Fibroblast of mammary gland (primary cell): ENCODE measurements at regions not wholly inside any gene's neighbourhood (a gene's known extent, or its start where the extent isn't known, plus 50 kb on each side); places are given as distances from the start of the nearest gene placed in this dataset.

Experiments used
- DNase-seq: peaks from one replicate; pipeline ENCODE4 v3.0.0-alpha.2; 2010; ENCODE audit warnings: low read depth
- H3K4me3 ChIP-seq: 2 replicates; pipeline ENCODE4 v1.5.1; 2011; ENCODE audit warnings: low read depth, mild to moderate bottlenecking, low read length, moderate library complexity; ENCODE audit not compliant: control insufficient read depth
- CTCF ChIP-seq: conservative IDR thresholded peaks from 2 replicates; pipeline ENCODE4 v1.5.1; 2011; ENCODE audit warnings: low read depth, low read length, inconsistent platforms; ENCODE audit not compliant: control insufficient read depth, insufficient read depth

DNA sequence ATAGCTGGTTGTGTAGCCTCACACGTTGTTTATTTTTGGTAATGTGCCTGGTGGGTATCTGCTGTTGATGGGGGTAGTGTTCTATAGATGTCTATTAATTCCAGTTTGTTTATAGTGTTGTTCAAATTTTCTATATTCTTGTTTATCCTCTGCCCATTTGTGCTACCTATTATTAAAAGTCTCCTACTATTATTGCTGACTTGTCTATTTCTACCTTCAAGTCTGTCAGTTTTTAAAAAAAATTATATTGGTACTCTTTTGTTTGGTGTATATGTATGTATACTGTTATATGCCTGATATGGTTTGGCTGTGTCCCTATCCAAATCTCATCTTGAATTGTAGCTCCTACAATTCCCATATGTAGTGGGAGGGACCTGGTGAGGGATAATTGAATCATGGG, 578.6 kb downstream of the PCDH7 start:
- no peak for DNase-seq

DNA sequence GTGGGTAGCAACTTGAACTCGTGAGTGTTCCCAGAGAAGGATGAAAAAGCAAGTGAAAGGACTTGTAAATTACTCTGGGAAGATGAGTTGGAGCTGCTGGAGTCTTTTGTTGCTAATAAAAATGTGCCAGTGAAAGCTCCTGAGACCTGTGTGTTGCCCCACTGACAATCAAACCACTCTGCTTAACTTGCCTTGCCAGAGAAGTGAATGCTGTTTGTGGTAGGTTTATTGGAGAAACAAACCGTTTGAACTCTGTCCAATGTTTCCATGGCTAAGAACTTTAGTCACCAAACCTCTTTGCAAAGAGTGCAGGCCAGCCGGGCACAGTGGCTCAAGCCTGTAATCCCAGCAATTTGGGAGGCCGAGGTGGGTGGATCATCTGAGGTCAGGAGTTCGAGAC, 586.9 kb downstream of the PCDH7 start:
- no peak for DNase-seq
- H3K4me3 ChIP-seq, result no peak overlapping the region
- no peak for TF ChIP-seq CTCF

More for the DNA sequence above, 578.6 kb downstream of the PCDH7 start:
- H3K4me3 ChIP-seq, result no peak overlapping the region
- no peak for TF ChIP-seq CTCF

GRCh38 chr4:31324814-31325213, 604.6 kb downstream of the PCDH7 start:
- H3K4me3 ChIP-seq, result no peak overlapping the region
- TF ChIP-seq CTCF, result no peak
- DNase-seq, result no peak

DNA sequence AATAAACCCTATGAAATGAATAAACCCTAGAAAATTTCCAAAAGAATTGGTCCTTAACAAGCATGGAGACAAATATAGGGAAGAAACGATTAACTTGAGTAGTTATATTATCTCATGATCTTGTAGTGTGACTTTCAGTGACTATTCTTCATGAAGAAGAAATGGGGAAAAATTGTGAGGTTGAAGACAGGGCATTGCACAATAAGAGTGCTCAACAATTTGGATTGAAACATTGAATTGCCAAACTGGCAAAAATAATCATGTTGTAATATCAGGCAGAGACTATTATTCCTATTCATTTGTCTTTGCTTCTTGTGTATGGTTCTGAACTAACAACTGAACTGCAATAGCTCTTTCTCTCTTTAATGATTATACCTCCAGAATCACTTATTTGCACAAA, 605.1 kb downstream of the PCDH7 start:
- TF ChIP-seq CTCF, result no peak
- DNase-seq, result no peak
- no peak overlapping the region for H3K4me3 ChIP-seq

- DNase-seq, result no peak
- no peak overlapping the region for H3K4me3 ChIP-seq
- no peak for TF ChIP-seq CTCF
These were observed 606.9 kb downstream of the PCDH7 start for GRCh38 chr4:31327031-31327430.

- H3K4me3 ChIP-seq, result no peak overlapping the region
- TF ChIP-seq CTCF, result no peak
- DNase-seq, result no peak
These were observed 608.8 kb downstream of the PCDH7 start for GRCh38 chr4:31328932-31329331.

DNA sequence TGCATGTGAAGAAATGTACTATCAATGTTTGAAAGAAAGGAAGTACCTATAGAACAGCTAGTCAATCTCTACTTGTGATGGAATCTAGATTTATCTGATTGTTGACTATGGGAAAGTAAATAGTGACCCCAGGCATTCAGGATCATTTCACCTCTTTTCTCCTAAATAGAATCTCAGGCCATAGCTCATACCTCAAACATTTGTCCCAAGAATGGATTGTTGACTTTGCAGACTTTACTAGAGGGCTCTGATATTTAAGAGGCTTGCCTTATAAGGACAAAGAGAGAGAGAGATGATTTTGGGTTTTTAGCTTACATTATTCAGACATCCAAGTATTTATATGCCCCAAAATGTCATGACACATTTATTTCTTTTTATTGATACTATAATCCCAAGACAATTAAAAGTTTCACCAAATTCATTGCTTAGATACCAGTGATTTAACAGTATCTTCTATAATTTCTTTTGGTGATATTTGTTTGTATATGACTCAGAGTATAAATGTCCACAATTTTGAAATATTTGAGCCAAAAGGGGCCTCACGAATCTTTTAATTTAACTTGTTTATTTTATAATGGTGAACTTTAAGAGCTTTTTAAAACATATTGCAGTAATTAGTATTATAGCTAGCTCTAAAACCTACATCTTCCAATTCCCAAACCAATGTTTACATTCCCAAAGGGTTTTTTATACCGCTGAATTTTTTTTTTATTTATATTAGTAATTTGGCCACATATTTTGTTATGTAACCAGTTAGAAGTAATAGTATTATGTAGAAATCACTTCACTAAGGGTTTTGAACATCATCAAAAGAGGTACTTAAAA, 614.1 kb downstream of the PCDH7 start:
- no peak overlapping the region for H3K4me3 ChIP-seq
- no peak for TF ChIP-seq CTCF
- no peak for DNase-seq
